ENCODE measurements at regions not wholly inside any gene's neighbourhood (a gene's known extent, or its start where the extent isn't known, plus 50 kb on each side); places are given as distances from the start of the nearest gene placed in this dataset.
"Not testable (repeated sequence)": the region's sequence is repeated elsewhere in the genome, so short reads cannot be mapped to it uniquely, and the experiment has no call there.

DNA sequence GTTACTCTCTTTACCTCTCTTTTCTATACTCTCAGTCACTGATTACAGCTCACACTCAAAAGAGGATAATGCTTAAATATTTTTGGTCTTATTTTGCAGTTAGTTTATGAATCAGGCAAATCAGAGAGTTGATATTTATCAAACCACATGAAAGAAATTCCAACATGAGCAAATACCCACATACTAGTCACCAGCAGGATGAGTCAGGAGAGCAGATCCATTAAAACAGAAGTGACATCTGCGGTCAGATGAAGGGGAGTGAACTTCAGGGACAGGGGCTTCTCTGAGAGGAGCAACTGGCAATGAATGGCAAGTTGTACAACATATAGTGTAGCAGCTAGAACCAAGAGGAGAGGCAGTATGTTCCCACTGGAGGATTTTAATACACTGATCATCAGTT is 258.7 kb downstream of the SYT10 start:
- Histone ChIP-seq H3K27me3 (ENCODE audit: insufficient read depth, low read length, poor library complexity, severe bottlenecking) (no peaks in the 10 kb centered on the region), H3K9ac (ENCODE audit: low read depth, low read length, poor library complexity, severe bottlenecking) (no peak overlapping the region), H3K9me3 (ENCODE audit: insufficient read depth, low read depth, low read length) (peaks cover 4% of the 10 kb centered on the region; the same call in 1 of the 2 replicates), H3K36me3 (ENCODE audit: insufficient read depth, low read length) (no peaks in the 10 kb centered on the region), H4K20me1 (ENCODE audit: insufficient read depth, low read length, poor library complexity, severe bottlenecking) (no peaks in the 10 kb centered on the region), H3K4me1 (ENCODE audit: insufficient read depth, low read length, poor library complexity, severe bottlenecking) (no peaks in the 10 kb centered on the region), H2AFZ (ENCODE audit: low read length) (no peak overlapping the region), H3K79me2 (ENCODE audit: insufficient read depth, low read length) (no peaks in the 10 kb centered on the region), H3K4me2 (ENCODE audit: low read depth, low read length, poor library complexity, severe bottlenecking) (no peak overlapping the region), H3K9me2 (replicated peaks; ENCODE audit: low read depth, low read length) (no peaks in the 10 kb centered on the region), H3K4me3 (ENCODE audit: low read length, poor library complexity, severe bottlenecking) (no peak overlapping the region), H3F3A (ENCODE audit: low read depth) (no peaks in the 10 kb centered on the region)
- TF ChIP-seq EZH2phosphoT487 (IDR thresholded peaks at IDR 0.05; ENCODE audit: borderline replicate concordance) = no peak
- TF ChIP-seq, protein P1, sequence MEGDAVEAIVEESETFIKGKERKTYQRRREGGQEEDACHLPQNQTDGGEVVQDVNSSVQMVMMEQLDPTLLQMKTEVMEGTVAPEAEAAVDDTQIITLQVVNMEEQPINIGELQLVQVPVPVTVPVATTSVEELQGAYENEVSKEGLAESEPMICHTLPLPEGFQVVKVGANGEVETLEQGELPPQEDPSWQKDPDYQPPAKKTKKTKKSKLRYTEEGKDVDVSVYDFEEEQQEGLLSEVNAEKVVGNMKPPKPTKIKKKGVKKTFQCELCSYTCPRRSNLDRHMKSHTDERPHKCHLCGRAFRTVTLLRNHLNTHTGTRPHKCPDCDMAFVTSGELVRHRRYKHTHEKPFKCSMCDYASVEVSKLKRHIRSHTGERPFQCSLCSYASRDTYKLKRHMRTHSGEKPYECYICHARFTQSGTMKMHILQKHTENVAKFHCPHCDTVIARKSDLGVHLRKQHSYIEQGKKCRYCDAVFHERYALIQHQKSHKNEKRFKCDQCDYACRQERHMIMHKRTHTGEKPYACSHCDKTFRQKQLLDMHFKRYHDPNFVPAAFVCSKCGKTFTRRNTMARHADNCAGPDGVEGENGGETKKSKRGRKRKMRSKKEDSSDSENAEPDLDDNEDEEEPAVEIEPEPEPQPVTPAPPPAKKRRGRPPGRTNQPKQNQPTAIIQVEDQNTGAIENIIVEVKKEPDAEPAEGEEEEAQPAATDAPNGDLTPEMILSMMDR (conservative IDR thresholded peaks at IDR 0.05; ENCODE audit: low read length) = no peak

DNA sequence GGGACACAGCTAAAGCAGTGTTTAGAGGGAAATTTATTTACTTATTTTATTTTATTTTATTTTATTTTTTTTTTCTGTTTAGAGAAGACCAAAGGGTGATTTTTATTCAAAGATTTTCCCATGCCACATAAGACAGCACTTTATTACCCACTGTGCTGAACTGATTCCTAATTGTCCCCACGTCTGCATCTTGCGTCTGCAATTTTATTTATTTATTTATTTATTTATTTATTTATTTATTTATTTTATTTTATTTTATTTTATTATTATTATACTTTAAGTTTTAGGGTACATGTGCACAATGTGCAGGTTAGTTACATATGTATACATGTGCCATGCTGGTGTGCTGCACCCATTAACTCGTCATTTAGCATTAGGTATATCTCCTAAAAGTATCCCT is 269.7 kb upstream of the PKP2 start:
- H3K4me1 ChIP-seq (ENCODE audit: insufficient read depth, low read length, poor library complexity, severe bottlenecking); H3F3A ChIP-seq (ENCODE audit: low read depth); H3K27me3 ChIP-seq (ENCODE audit: insufficient read depth, low read length, poor library complexity, severe bottlenecking); H3K79me2 ChIP-seq (ENCODE audit: insufficient read depth, low read length); H3K4me3 ChIP-seq (ENCODE audit: low read length, poor library complexity, severe bottlenecking); H3K36me3 ChIP-seq (ENCODE audit: insufficient read depth, low read length); H2AFZ ChIP-seq (ENCODE audit: low read length); H3K4me2 ChIP-seq (ENCODE audit: low read depth, low read length, poor library complexity, severe bottlenecking); H3K9me3 ChIP-seq (ENCODE audit: insufficient read depth, low read depth, low read length); H4K20me1 ChIP-seq (ENCODE audit: insufficient read depth, low read length, poor library complexity, severe bottlenecking); H3K9ac ChIP-seq (ENCODE audit: low read depth, low read length, poor library complexity, severe bottlenecking); H3K9me2 ChIP-seq (replicated peaks; ENCODE audit: low read depth, low read length): not testable (repeated sequence)

DNA sequence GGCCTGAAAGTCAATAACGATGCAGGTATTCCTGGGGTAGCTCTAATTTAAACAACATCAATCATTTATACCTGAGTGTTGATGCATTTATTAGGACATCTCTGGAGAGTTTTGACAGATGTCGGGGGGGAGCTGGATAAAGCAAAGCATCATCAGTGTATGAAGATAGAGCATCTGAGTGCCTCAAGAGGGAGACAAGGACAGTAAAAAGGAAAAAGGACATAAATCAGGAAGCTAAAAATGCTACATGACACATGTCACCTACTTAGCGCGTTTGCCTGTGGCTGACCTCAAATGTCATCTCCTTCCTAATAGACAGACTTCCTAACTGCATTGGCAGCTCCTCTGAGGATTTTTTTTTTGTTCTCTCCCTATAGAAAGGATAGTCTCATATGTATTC is 259.5 kb upstream of the PKP2 start:
- no peaks in the 10 kb centered on the region for H3K36me3 ChIP-seq (ENCODE audit: insufficient read depth, low read length)
- H3K9me2 ChIP-seq (replicated peaks; ENCODE audit: low read depth, low read length) = no peaks in the 10 kb centered on the region
- H2AFZ ChIP-seq (ENCODE audit: low read length) = no peak overlapping the region
- no peaks in the 10 kb centered on the region for H3K4me1 ChIP-seq (ENCODE audit: insufficient read depth, low read length, poor library complexity, severe bottlenecking)
- no peak overlapping the region for H3K4me3 ChIP-seq (ENCODE audit: low read length, poor library complexity, severe bottlenecking)
- no peaks in the 10 kb centered on the region; the same call in 1 of the 2 replicates for H3K9me3 ChIP-seq (ENCODE audit: insufficient read depth, low read depth, low read length)
- H3K27me3 ChIP-seq (ENCODE audit: insufficient read depth, low read length, poor library complexity, severe bottlenecking) = no peaks in the 10 kb centered on the region
- H3K9ac ChIP-seq (ENCODE audit: low read depth, low read length, poor library complexity, severe bottlenecking) = no peak overlapping the region
- TF ChIP-seq EZH2phosphoT487 (IDR thresholded peaks at IDR 0.05; ENCODE audit: borderline replicate concordance) = no peak
- H4K20me1 ChIP-seq (ENCODE audit: insufficient read depth, low read length, poor library complexity, severe bottlenecking) = no peaks in the 10 kb centered on the region
- no peaks in the 10 kb centered on the region for H3F3A ChIP-seq (ENCODE audit: low read depth)
- H3K79me2 ChIP-seq (ENCODE audit: insufficient read depth, low read length) = no peaks in the 10 kb centered on the region
- H3K4me2 ChIP-seq (ENCODE audit: low read depth, low read length, poor library complexity, severe bottlenecking) = no peak overlapping the region

DNA sequence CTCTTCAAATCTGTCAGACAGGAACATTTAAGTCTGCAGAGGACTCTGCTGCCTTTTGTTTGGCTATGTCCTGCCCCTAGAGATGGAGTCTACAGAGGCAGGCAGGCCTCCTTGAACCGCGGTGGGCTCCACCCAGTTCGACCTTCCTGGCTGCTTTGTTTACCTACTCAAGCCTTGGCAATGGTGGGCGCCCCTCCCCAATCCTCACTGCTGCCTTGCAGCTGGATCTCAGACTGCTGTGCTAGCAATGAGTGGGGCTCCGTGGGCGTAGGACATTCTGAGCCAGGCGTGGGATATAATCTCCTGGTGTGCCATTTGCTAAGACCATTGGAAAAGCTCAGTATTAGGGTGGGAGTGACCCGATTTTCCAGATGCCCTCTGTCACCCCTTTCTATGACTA is 250.7 kb upstream of the PKP2 start:
- not testable (repeated sequence) for H3K9ac ChIP-seq (ENCODE audit: low read depth, low read length, poor library complexity, severe bottlenecking); H3K4me3 ChIP-seq (ENCODE audit: low read length, poor library complexity, severe bottlenecking); H3K4me1 ChIP-seq (ENCODE audit: insufficient read depth, low read length, poor library complexity, severe bottlenecking); H3K79me2 ChIP-seq (ENCODE audit: insufficient read depth, low read length); H3F3A ChIP-seq (ENCODE audit: low read depth); H3K9me3 ChIP-seq (ENCODE audit: insufficient read depth, low read depth, low read length); H2AFZ ChIP-seq (ENCODE audit: low read length); H3K27me3 ChIP-seq (ENCODE audit: insufficient read depth, low read length, poor library complexity, severe bottlenecking); H3K4me2 ChIP-seq (ENCODE audit: low read depth, low read length, poor library complexity, severe bottlenecking); H3K9me2 ChIP-seq (replicated peaks; ENCODE audit: low read depth, low read length); H3K36me3 ChIP-seq (ENCODE audit: insufficient read depth, low read length); H4K20me1 ChIP-seq (ENCODE audit: insufficient read depth, low read length, poor library complexity, severe bottlenecking)

DNA sequence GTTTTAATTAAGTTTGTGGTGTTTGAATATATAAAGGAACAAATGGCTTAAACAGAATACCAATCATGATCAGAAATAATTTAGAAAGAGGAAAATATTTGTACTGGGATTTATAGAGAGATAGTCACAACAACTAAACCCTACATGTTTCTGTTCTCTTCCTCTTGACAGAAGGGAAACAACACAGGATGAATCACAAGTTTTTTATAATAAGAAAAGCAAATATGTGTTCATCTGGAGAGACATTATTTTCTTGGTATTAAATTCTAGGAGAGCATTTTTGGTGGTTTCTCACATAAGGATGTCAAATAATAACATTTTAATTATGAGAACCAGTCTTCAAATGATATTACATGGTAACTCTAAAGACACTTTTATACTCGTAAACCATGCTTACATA is 232.9 kb upstream of the PKP2 start:
- no peaks in the 10 kb centered on the region for H3K9me2 ChIP-seq (replicated peaks; ENCODE audit: low read depth, low read length)
- no peak overlapping the region for H3K4me2 ChIP-seq (ENCODE audit: low read depth, low read length, poor library complexity, severe bottlenecking)
- H3F3A ChIP-seq (ENCODE audit: low read depth) = no peaks in the 10 kb centered on the region
- no peak overlapping the region for H3K4me3 ChIP-seq (ENCODE audit: low read length, poor library complexity, severe bottlenecking)
- no peaks in the 10 kb centered on the region for H3K36me3 ChIP-seq (ENCODE audit: insufficient read depth, low read length)
- H3K79me2 ChIP-seq (ENCODE audit: insufficient read depth, low read length) = no peaks in the 10 kb centered on the region
- no peaks in the 10 kb centered on the region for H3K4me1 ChIP-seq (ENCODE audit: insufficient read depth, low read length, poor library complexity, severe bottlenecking)
- no peaks in the 10 kb centered on the region for H3K9me3 ChIP-seq (ENCODE audit: insufficient read depth, low read depth, low read length)
- no peak overlapping the region for H2AFZ ChIP-seq (ENCODE audit: low read length)
- no peaks in the 10 kb centered on the region for H4K20me1 ChIP-seq (ENCODE audit: insufficient read depth, low read length, poor library complexity, severe bottlenecking)
- H3K27me3 ChIP-seq (ENCODE audit: insufficient read depth, low read length, poor library complexity, severe bottlenecking) = no peaks in the 10 kb centered on the region
- no peak for TF ChIP-seq EZH2phosphoT487 (IDR thresholded peaks at IDR 0.05; ENCODE audit: borderline replicate concordance)
- TF ChIP-seq, protein P1 (conservative IDR thresholded peaks at IDR 0.05; ENCODE audit: low read length) = no peak
- no peak overlapping the region for H3K9ac ChIP-seq (ENCODE audit: low read depth, low read length, poor library complexity, severe bottlenecking)

All from Loucy (cell line).